ENCODE measurements at regions not wholly inside any gene's neighbourhood (a gene's known extent, or its start where the extent isn't known, plus 50 kb on each side); places are given as distances from the start of the nearest gene placed in this dataset.

DNA sequence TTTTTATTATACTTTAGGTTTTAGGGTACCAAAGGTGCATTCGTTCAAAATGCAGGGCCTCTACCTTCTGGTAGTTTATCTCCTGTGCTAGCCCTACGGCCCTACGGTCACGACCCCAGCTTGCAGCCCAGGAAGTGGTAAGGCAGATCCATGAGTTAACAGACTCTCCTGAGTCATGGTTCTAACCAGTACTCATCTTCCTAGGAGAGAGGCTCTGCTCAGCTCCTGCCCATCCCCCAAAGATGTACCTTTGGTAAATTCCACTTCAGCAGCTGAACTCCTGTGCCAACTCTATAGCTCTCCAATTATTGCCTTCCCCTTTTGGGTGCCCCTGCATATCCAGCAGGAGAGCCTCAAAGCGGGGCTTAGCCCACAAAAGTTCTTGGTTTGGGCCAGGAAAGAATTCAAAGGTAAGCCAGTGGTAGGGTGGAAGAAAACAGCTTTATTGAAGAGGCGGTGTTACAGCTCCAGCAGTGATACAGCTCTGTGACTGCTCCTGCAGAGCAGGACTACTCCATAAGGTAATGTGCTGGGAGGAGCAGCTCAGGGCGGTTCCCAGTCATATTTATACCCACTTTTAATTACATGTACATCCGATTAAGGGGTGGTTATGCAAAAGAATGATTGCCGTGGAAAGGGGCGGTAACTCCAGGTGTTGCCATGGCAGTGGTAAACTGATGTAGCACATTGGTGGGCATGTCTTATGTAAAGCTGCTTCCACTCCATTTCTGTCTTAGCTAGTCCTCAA lies 241.4 kb downstream of the PMP22 start:
- no peaks in the 10 kb centered on the region for H3F3A ChIP-seq (ENCODE audit: insufficient read depth, low read length)
- TF ChIP-seq EZH2 (IDR thresholded peaks at IDR 0.05; ENCODE audit: borderline replicate concordance, low read length) (no peak), CTCF (IDR thresholded peaks at IDR 0.05; ENCODE audit: low read length) (no peak)
- no peak overlapping the region for H2AFZ ChIP-seq (ENCODE audit: low read length)
- H4K20me1 ChIP-seq (ENCODE audit: insufficient read depth, low read length), result no peaks in the 10 kb centered on the region
- no peaks in the 10 kb centered on the region for H3K79me2 ChIP-seq (ENCODE audit: insufficient read depth, low read length)
- no peak overlapping the region for H3K27ac ChIP-seq (ENCODE audit: low read depth, low read length, poor library complexity, severe bottlenecking)
- no peak overlapping the region for H3K9ac ChIP-seq (ENCODE audit: low read length)
- no peaks in the 10 kb centered on the region for H3K9me2 ChIP-seq (ENCODE audit: low read depth, low read length)
- H3K4me1 ChIP-seq (ENCODE audit: insufficient read depth, low read length, severe bottlenecking), result no peaks in the 10 kb centered on the region
- no peaks in the 10 kb centered on the region for H3K27me3 ChIP-seq (ENCODE audit: insufficient read depth, low read length)
- no peak overlapping the region for H3K4me3 ChIP-seq (ENCODE audit: low read depth, low read length, poor library complexity, severe bottlenecking)
- H3K36me3 ChIP-seq (ENCODE audit: insufficient read depth, low read length), result no peaks in the 10 kb centered on the region
- no peaks in the 10 kb centered on the region for H3K9me3 ChIP-seq (ENCODE audit: low read length)
- no peak overlapping the region for H3K4me2 ChIP-seq (ENCODE audit: low read length)

- no peaks in the 10 kb centered on the region for H3K79me2 ChIP-seq (ENCODE audit: insufficient read depth, low read length)
- no peak overlapping the region for H3K4me3 ChIP-seq (ENCODE audit: low read depth, low read length, poor library complexity, severe bottlenecking)
- H3K27ac ChIP-seq (ENCODE audit: low read depth, low read length, poor library complexity, severe bottlenecking), result no peak overlapping the region
- H3K4me1 ChIP-seq (ENCODE audit: insufficient read depth, low read length, severe bottlenecking), result no peaks in the 10 kb centered on the region
- H4K20me1 ChIP-seq (ENCODE audit: insufficient read depth, low read length), result no peaks in the 10 kb centered on the region
- H3K4me2 ChIP-seq (ENCODE audit: low read length), result no peak overlapping the region
- no peak overlapping the region for H3K9ac ChIP-seq (ENCODE audit: low read length)
- H3K9me3 ChIP-seq (ENCODE audit: low read length), result no peaks in the 10 kb centered on the region
- H3F3A ChIP-seq (ENCODE audit: insufficient read depth, low read length), result no peaks in the 10 kb centered on the region
- H3K27me3 ChIP-seq (ENCODE audit: insufficient read depth, low read length), result no peaks in the 10 kb centered on the region
- TF ChIP-seq EZH2 (IDR thresholded peaks at IDR 0.05; ENCODE audit: borderline replicate concordance, low read length) (no peak), CTCF (IDR thresholded peaks at IDR 0.05; ENCODE audit: low read length) (no peak)
- H3K36me3 ChIP-seq (ENCODE audit: insufficient read depth, low read length), result no peaks in the 10 kb centered on the region
- no peak overlapping the region for H2AFZ ChIP-seq (ENCODE audit: low read length)
- no peaks in the 10 kb centered on the region for H3K9me2 ChIP-seq (ENCODE audit: low read depth, low read length)
Observed at GRCh38 chr17:15019158-15019557, 246.0 kb downstream of the PMP22 start.

DNA sequence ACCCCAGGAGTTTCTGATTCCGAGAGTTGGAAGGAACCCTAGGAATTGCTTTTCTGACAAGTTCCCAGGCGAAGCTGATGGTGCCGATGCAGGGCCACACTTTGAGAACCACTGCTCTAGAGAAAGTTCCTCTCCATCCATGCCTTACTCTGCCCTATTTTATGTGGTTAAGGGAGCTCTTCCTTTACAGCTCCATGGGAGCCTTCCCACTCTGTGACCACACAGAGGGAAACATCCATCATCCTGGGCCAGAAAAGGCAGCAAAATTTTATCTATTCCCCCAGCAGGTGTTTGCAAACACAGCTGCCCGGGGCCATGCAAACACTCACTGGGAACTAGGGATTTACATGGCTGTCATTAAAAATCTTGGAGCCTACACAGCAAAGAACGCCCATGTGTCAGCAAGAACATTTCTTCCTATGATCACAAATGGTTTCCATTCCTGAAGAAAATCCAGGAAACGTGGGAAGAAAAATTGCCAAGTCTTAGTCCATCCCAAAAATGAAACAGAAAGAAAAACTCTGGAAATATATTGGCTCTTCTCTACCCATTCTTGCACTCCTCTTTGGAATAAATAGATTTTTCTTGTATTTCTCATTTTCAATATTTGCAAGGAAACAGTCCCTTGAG lies 252.7 kb downstream of the PMP22 start:
- no peaks in the 10 kb centered on the region for H3K27me3 ChIP-seq (ENCODE audit: insufficient read depth, low read length)
- TF ChIP-seq CTCF (IDR thresholded peaks at IDR 0.05; ENCODE audit: low read length) (no peak), EZH2 (IDR thresholded peaks at IDR 0.05; ENCODE audit: borderline replicate concordance, low read length) (no peak)
- H3K9me2 ChIP-seq (ENCODE audit: low read depth, low read length), result no peaks in the 10 kb centered on the region
- H3K4me3 ChIP-seq (ENCODE audit: low read depth, low read length, poor library complexity, severe bottlenecking), result no peak overlapping the region
- H3K4me1 ChIP-seq (ENCODE audit: insufficient read depth, low read length, severe bottlenecking), result no peaks in the 10 kb centered on the region
- no peaks in the 10 kb centered on the region for H3K36me3 ChIP-seq (ENCODE audit: insufficient read depth, low read length)
- no peak overlapping the region for H3K9ac ChIP-seq (ENCODE audit: low read length)
- no peaks in the 10 kb centered on the region for H4K20me1 ChIP-seq (ENCODE audit: insufficient read depth, low read length)
- H3K4me2 ChIP-seq (ENCODE audit: low read length), result no peak overlapping the region
- no peaks in the 10 kb centered on the region for H3K9me3 ChIP-seq (ENCODE audit: low read length)
- H2AFZ ChIP-seq (ENCODE audit: low read length), result no peak overlapping the region
- H3K79me2 ChIP-seq (ENCODE audit: insufficient read depth, low read length), result no peaks in the 10 kb centered on the region
- no peaks in the 10 kb centered on the region for H3F3A ChIP-seq (ENCODE audit: insufficient read depth, low read length)
- no peak overlapping the region for H3K27ac ChIP-seq (ENCODE audit: low read depth, low read length, poor library complexity, severe bottlenecking)
